A549 (cell line): ENCODE measurements at regions not wholly inside any gene's neighbourhood (a gene's known extent, or its start where the extent isn't known, plus 50 kb on each side); places are given as distances from the start of the nearest gene placed in this dataset.

ENCODE experiments used
- ATAC-seq, 2 experiments: fragments of 200-7000 bp in 1 of 2; fragments of >200 bp in 1 of 2; cut with Nextera tagmentation in 1 of 2; cut with Tn5 transposase in 1 of 2; 3 replicates each; pipeline versions ENCODE4 v1.8.0 to v1.9.1; 2018 to 2020; ENCODE audit warnings: mild to moderate bottlenecking in 1 of 2, moderate library complexity in 1 of 2
- CTCF ChIA-PET: fragments of 300-600 bp; sonication (Branson Sonifier 250); formaldehyde crosslinking; extraction: SDS; loops from one replicate; lab custom pipeline; 2021; ENCODE audit warnings: antibody characterized with exemption, inconsistent platforms; lab: Yijun Ruan, JAX
- POLR2A ChIA-PET: fragments of 350-600 bp; formaldehyde crosslinking; extraction: SDS; loops from one replicate; lab custom pipeline; 2021; ENCODE audit warnings: antibody characterized with exemption, inconsistent platforms; lab: Yijun Ruan, JAX
- DNase-seq, 2 experiments: peaks; one replicate each; pipeline versions ENCODE4 v3.0.0 to v3.0.0-alpha.2; 2011 to 2016; ENCODE audit warnings: low read depth in 1 of 2, low spot score in 1 of 2
- FAIRE-seq: peaks from 2 replicates; lab custom pipeline; 2011; peaks lifted over from hg19 to GRCh38; lab: Jason Lieb, UNC
- H3K27ac ChIP-seq, 2 experiments: fragments of >200 bp; sonication (Bioruptor Twin); formaldehyde crosslinking; 3 replicates each; pipeline ENCODE4 v1.5.1; 2016 to 2017
- H3K4me1 ChIP-seq: fragments of >200 bp; sonication (Bioruptor Twin); formaldehyde crosslinking; 3 replicates; pipeline ENCODE4 v1.6.1; 2016
- H3K4me2 ChIP-seq: fragments of >200 bp; sonication (Bioruptor Twin); formaldehyde crosslinking; 3 replicates; pipeline ENCODE4 v1.6.1; 2016
- H3K4me3 ChIP-seq: fragments of >200 bp; sonication (Bioruptor Twin); formaldehyde crosslinking; 3 replicates; pipeline ENCODE4 v1.5.1; 2016
- H3K9me3 ChIP-seq: fragments of >200 bp; sonication (Bioruptor Twin); formaldehyde crosslinking; 3 replicates; pipeline ENCODE4 v1.6.1; 2016
- ATOH8 ChIP-seq: fragments of 250-450 bp; sonication (Bioruptor Pico); IDR thresholded peaks from 2 replicates; pipeline ENCODE4 v1.5.0; 2020; ENCODE audit warnings: low read depth, mild to moderate bottlenecking, moderate library complexity
- CHD4 ChIP-seq: fragments of 200-600 bp; sonication (generic); IDR thresholded peaks from 2 replicates; pipeline ENCODE4 v1.6.1; 2016; ENCODE audit warnings: antibody characterized with exemption, mild to moderate bottlenecking, borderline replicate concordance
- CTCF ChIP-seq: fragments of >200 bp; sonication (Bioruptor Twin); formaldehyde crosslinking; IDR thresholded peaks from 3 replicates; pipeline ENCODE4 v1.5.1; 2016
- E2F6 ChIP-seq: IDR thresholded peaks from 2 replicates; pipeline ENCODE4 v1.6.1; 2012; ENCODE audit warnings: low read depth, borderline replicate concordance
- EHMT2 ChIP-seq: fragments of 200-600 bp; sonication (generic); IDR thresholded peaks from 2 replicates; pipeline ENCODE4 v1.6.1; 2016; ENCODE audit warnings: antibody characterized with exemption, low read depth, mild to moderate bottlenecking, moderate library complexity
- ESRRA ChIP-seq: fragments of 150-350 bp; IDR thresholded peaks from 2 replicates; pipeline ENCODE4 v1.6.1; 2014; ENCODE audit warnings: mild to moderate bottlenecking, low read length, borderline replicate concordance
- GATA3 ChIP-seq: IDR thresholded peaks from 2 replicates; pipeline ENCODE4 v1.6.1; 2012; ENCODE audit warnings: borderline replicate concordance
- HES2 ChIP-seq: fragments of >200 bp; sonication (Bioruptor Twin); formaldehyde crosslinking; IDR thresholded peaks from 2 replicates; pipeline ENCODE4 v1.6.1; 2016
- HOXB13 ChIP-seq: fragments of 250-450 bp; sonication (Bioruptor Pico); IDR thresholded peaks from 2 replicates; pipeline ENCODE4 v1.5.0; 2020; ENCODE audit warnings: low read depth, mild to moderate bottlenecking, moderate library complexity
- NPAS2 ChIP-seq: fragments of 250-450 bp; sonication (Bioruptor Pico); IDR thresholded peaks from 2 replicates; pipeline ENCODE4 v1.8.0; 2022; ENCODE audit warnings: mild to moderate bottlenecking, moderate library complexity, borderline replicate concordance
- PBX3 ChIP-seq: IDR thresholded peaks from 2 replicates; pipeline ENCODE4 v1.6.1; 2012
- PHF8 ChIP-seq: fragments of 200-600 bp; sonication (generic); IDR thresholded peaks from 2 replicates; pipeline ENCODE4 v1.6.1; 2016; ENCODE audit warnings: low read depth, mild to moderate bottlenecking, antibody characterized with exemption, moderate library complexity, borderline replicate concordance
- RCOR1 ChIP-seq: fragments of 150-350 bp; IDR thresholded peaks from 2 replicates; pipeline ENCODE4 v1.6.1; 2014; ENCODE audit warnings: antibody characterized with exemption, low read length, low read depth
- REST ChIP-seq: fragments of 200-600 bp; sonication (generic); IDR thresholded peaks from 2 replicates; pipeline ENCODE4 v1.6.1; 2016; ENCODE audit warnings: antibody characterized with exemption, mild to moderate bottlenecking, moderate library complexity
- SMC3 ChIP-seq: fragments of >200 bp; sonication (Bioruptor Twin); formaldehyde crosslinking; IDR thresholded peaks from 3 replicates; pipeline ENCODE4 v1.6.1; 2018; ENCODE audit warnings: inconsistent platforms
- TP53 ChIP-seq: fragments of 250-450 bp; sonication (Bioruptor Pico); IDR thresholded peaks from 2 replicates; pipeline ENCODE4 v1.5.0; 2021; ENCODE audit warnings: mild to moderate bottlenecking, moderate library complexity
- USF2 ChIP-seq: fragments of 450-650 bp; IDR thresholded peaks from 2 replicates; pipeline ENCODE4 v1.6.1; 2014; ENCODE audit warnings: antibody characterized with exemption
- ZNF302 ChIP-seq: fragments of 250-450 bp; sonication (Bioruptor Pico); IDR thresholded peaks from 2 replicates; pipeline ENCODE4 v1.9.0; 2021; ENCODE audit warnings: inconsistent platforms, mild to moderate bottlenecking, moderate library complexity
- WGBS: methylation state at CpG from one replicate; pipeline ENCODE4 v1.1.6; 2017; ENCODE audit errors: missing lambda C conversion rate; 5-methylcytosine and 5-hydroxymethylcytosine counted together

GRCh38 chr1:60813071-60813470 lies 269.3 kb upstream of the NFIA start:
- no peak overlapping the region for H3K4me3 ChIP-seq
- no peaks in the 10 kb centered on the region for H3K4me1 ChIP-seq
- FAIRE-seq (no peak), ATAC-seq (no peak), DNase-seq (no peak)
- H3K9me3 ChIP-seq: no peaks in the 10 kb centered on the region
- WGBS: 5% methylated on average over 3 of the region's 3 CpGs
- H3K4me2 ChIP-seq: no peak overlapping the region
- no peak for TF ChIP-seq ESRRA
- no peak for TF ChIP-seq CHD4
- TF ChIP-seq PBX3: no peak
- TF ChIP-seq EHMT2: no peak
- no peak for TF ChIP-seq SMC3
- no peak for TF ChIP-seq E2F6
- TF ChIP-seq HOXB13 (CRISPR knock-in tag): no peak
- no peak for TF ChIP-seq ZNF302
- no peak for TF ChIP-seq GATA3
- no peak for TF ChIP-seq REST
- no peak for TF ChIP-seq HES2
- TF ChIP-seq NPAS2 (CRISPR knock-in tag): no peak
- no peak for TF ChIP-seq CTCF
- no peak for TF ChIP-seq ATOH8
- no peak for TF ChIP-seq TP53 (CRISPR knock-in tag)
- ChIA-PET POLR2A (no interaction called here), CTCF (no interaction called here)
- no peak overlapping the region for H3K27ac ChIP-seq

GRCh38 chr1:60809204-60809980 lies 273.0 kb upstream of the NFIA start:
- H3K4me1 ChIP-seq: no peaks in the 10 kb centered on the region
- TF ChIP-seq RCOR1 (no peak), USF2 (no peak), PHF8 (no peak)
- TF ChIP-seq, all 56 proteins: peak for 0
- no peak overlapping the region for H3K4me2 ChIP-seq
- 8% methylated on average over 8 of the region's 8 CpGs for WGBS
- no peak overlapping the region for H3K4me3 ChIP-seq
- no peak for FAIRE-seq
- H3K27ac ChIP-seq: no peak overlapping the region
- no peak for ATAC-seq
- POLR2A ChIA-PET: no interaction called here
- CTCF ChIA-PET: interaction anchor here (0.5 kb wide), 1 partner anchor 833 kb away, joined by 3 read pairs; no protein-coding TSS in a partner anchor
- DNase-seq: no peak
- no peaks in the 10 kb centered on the region for H3K9me3 ChIP-seq
